22Rv1 (cell line): ENCODE measurements at regions not wholly inside any gene's neighbourhood (a gene's known extent, or its start where the extent isn't known, plus 50 kb on each side); places are given as distances from the start of the nearest gene placed in this dataset.

ENCODE experiments used
- ZFX ChIP-seq: fragments of 450-650 bp; IDR thresholded peaks from 2 replicates; pipeline ENCODE4 v1.6.1; 2017; ENCODE audit warnings: antibody characterized with exemption, borderline replicate concordance
- TF ChIP-seq, protein P1 (sequence below): fragments of 450-650 bp; IDR thresholded peaks from 2 replicates; pipeline ENCODE4 v1.5.1; 2017; ENCODE audit warnings: mild to moderate bottlenecking

DNA sequence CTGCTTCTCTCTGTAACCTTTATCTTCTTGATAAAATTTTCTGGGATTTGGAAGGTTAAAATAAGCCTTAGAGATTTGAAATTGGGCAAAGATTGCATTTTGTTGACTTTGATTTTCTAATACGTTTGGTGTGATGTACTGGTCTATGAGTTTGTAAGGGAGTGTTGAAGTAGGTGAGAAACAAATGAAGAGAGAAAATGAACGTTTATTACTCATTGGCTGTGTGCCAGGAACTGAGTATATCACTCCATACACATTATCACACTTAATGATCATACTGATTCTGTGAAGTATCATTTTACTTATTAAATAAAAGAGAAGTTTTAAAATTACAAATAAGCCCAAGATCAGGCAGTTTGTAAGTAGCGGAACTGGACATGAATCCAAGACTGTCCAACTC, 795.1 kb upstream of the ZEB2 start:
- TF ChIP-seq, protein P1, sequence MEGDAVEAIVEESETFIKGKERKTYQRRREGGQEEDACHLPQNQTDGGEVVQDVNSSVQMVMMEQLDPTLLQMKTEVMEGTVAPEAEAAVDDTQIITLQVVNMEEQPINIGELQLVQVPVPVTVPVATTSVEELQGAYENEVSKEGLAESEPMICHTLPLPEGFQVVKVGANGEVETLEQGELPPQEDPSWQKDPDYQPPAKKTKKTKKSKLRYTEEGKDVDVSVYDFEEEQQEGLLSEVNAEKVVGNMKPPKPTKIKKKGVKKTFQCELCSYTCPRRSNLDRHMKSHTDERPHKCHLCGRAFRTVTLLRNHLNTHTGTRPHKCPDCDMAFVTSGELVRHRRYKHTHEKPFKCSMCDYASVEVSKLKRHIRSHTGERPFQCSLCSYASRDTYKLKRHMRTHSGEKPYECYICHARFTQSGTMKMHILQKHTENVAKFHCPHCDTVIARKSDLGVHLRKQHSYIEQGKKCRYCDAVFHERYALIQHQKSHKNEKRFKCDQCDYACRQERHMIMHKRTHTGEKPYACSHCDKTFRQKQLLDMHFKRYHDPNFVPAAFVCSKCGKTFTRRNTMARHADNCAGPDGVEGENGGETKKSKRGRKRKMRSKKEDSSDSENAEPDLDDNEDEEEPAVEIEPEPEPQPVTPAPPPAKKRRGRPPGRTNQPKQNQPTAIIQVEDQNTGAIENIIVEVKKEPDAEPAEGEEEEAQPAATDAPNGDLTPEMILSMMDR = no peak
- TF ChIP-seq ZFX = no peak
